Astrocyte of the spinal cord (primary cell): ENCODE measurements at regions not wholly inside any gene's neighbourhood (a gene's known extent, or its start where the extent isn't known, plus 50 kb on each side); places are given as distances from the start of the nearest gene placed in this dataset.

Experiments used
- DNase-seq: peaks from one replicate; pipeline ENCODE4 v3.0.0; 2011; ENCODE audit warnings: low read depth, low spot score
- H3K4me3 ChIP-seq: 2 replicates; pipeline ENCODE4 v1.5.1; 2011; ENCODE audit warnings: low read depth, mild to moderate bottlenecking, low read length, moderate library complexity
- CTCF ChIP-seq: IDR thresholded peaks from 2 replicates; pipeline ENCODE4 v1.5.1; 2012; ENCODE audit warnings: low read depth, mild to moderate bottlenecking, low read length, inconsistent platforms
- in situ Hi-C: cut with HindIII; loops from 2 replicates; pipeline ENCODE4 v1.10.0; 2017; ENCODE audit warnings: low sequenced_read_pairs

- H3K4me3 ChIP-seq, result no peak overlapping the region
- TF ChIP-seq CTCF, result no peak
- DNase-seq, result no peak
- in situ Hi-C loops, result no loop called here
Measured at GRCh38 chr18:56291294-56291693, 347.1 kb downstream of the TXNL1 start.

- DNase-seq, result no peak
- in situ Hi-C loops, result no loop called here
- no peak for TF ChIP-seq CTCF
- H3K4me3 ChIP-seq, result no peak overlapping the region
Measured at GRCh38 chr18:56289381-56289780, 349.0 kb downstream of the TXNL1 start.

GRCh38 chr18:56286775-56287325 is 351.5 kb downstream of the TXNL1 start:
- no peak for TF ChIP-seq CTCF
- in situ Hi-C loops, result no loop called here
- no peak overlapping the region for H3K4me3 ChIP-seq
- peak; percentile 45 for DNase-seq

- H3K4me3 ChIP-seq, result no peak overlapping the region
- in situ Hi-C loops, result no loop called here
- no peak for DNase-seq
- no peak for TF ChIP-seq CTCF
Measured at GRCh38 chr18:56285387-56286065, 352.9 kb downstream of the TXNL1 start.

GRCh38 chr18:56284319-56284718 is 354.1 kb downstream of the TXNL1 start:
- in situ Hi-C loops, result no loop called here
- DNase-seq, result peak; percentile 20
- no peak for TF ChIP-seq CTCF
- H3K4me3 ChIP-seq, result no peak overlapping the region

GRCh38 chr18:56283316-56283715 is 355.1 kb downstream of the TXNL1 start:
- no peak overlapping the region for H3K4me3 ChIP-seq
- in situ Hi-C loops, result no loop called here
- no peak for DNase-seq
- no peak for TF ChIP-seq CTCF
